DND-41 (cell line): ENCODE measurements at regions not wholly inside any gene's neighbourhood (a gene's known extent, or its start where the extent isn't known, plus 50 kb on each side); places are given as distances from the start of the nearest gene placed in this dataset.

Experiments used
- EZH2 ChIP-seq: IDR thresholded peaks from 3 replicates; pipeline ENCODE4 v1.6.1; 2012; ENCODE audit warnings: borderline replicate concordance, low read depth, mild to moderate bottlenecking, moderate library complexity, low read length, inconsistent platforms; ENCODE audit not compliant: severe bottlenecking
- TF ChIP-seq, protein P1 (sequence below): IDR thresholded peaks from 2 replicates; pipeline ENCODE4 v1.5.1; 2012; ENCODE audit warnings: borderline replicate concordance, low read length, moderate library complexity, mild to moderate bottlenecking; ENCODE audit not compliant: poor library complexity, severe bottlenecking; ENCODE audit errors: extremely low read depth

DNA sequence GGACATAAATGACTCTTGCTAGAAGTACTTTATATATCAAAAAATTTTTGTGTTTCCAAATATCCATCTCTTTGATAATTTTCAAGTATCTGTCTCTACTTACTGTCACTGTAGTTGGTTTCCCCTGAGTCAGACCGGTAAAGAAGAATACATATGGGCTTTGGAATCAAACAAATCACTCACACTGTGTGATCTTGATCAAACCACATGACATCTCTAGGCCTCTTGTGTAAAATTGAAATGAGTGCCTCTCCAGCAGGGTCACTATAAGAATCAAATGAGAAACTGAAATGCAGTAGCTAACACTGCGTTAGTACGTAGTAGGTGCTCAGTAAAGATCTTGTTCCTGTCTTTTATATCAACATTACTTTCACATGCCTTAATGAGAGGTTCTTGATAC, 314.6 kb upstream of the STT3B start:
- TF ChIP-seq, protein P1, sequence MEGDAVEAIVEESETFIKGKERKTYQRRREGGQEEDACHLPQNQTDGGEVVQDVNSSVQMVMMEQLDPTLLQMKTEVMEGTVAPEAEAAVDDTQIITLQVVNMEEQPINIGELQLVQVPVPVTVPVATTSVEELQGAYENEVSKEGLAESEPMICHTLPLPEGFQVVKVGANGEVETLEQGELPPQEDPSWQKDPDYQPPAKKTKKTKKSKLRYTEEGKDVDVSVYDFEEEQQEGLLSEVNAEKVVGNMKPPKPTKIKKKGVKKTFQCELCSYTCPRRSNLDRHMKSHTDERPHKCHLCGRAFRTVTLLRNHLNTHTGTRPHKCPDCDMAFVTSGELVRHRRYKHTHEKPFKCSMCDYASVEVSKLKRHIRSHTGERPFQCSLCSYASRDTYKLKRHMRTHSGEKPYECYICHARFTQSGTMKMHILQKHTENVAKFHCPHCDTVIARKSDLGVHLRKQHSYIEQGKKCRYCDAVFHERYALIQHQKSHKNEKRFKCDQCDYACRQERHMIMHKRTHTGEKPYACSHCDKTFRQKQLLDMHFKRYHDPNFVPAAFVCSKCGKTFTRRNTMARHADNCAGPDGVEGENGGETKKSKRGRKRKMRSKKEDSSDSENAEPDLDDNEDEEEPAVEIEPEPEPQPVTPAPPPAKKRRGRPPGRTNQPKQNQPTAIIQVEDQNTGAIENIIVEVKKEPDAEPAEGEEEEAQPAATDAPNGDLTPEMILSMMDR: no peak
- TF ChIP-seq EZH2: no peak
